T47D (cell line): ENCODE measurements at regions not wholly inside any gene's neighbourhood (a gene's known extent, or its start where the extent isn't known, plus 50 kb on each side); places are given as distances from the start of the nearest gene placed in this dataset.

ENCODE experiments used
- DNase-seq, 2 experiments: peaks; one replicate each; pipeline versions ENCODE4 v3.0.0 to v3.0.0-alpha.2; 2011 to 2012; ENCODE audit warnings: low read depth in 1 of 2, low spot score in 1 of 2
- JUND ChIP-seq: IDR thresholded peaks from 2 replicates; pipeline ENCODE4 v1.6.1; 2012; ENCODE audit warnings: low read depth
- in situ Hi-C: cut with HindIII; loops from 2 replicates; pipeline ENCODE4 v1.10.0; 2016; ENCODE audit warnings: low sequenced_read_pairs, low pct_unique_long_range_greater_than_20kb

DNA sequence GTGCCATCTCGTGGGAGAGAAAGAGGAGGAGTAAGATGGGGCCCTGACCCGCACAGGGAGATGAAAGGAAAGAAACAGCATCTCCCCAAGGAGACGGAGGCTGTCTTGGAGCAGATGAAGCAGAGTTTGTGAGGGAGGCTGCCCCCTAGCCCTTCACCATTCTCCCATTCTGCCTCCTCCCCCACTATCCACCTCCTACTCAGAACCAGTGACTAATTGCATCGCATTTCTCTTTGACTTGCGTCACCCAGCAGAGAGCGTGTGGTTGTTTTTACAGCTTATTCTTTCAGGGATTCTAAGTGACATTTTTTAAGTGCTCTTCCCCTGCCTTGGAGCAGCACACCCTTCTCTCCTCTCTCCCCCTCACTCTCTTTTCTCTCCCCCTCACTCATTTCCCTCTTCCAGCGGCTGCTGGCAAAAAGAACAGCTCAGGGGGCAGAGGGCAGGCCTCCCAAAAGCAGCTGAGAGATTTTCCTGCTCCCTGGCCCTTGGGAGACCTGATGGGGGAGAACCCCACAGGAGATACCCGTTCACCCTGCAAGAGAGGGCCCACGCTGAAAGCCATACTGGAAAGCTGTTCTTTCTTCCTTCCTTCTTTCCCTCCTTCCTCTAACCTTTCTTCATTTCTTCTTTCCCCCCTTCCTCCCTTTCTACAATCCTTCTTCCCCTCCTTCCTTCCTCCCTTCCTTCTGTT is 91.8 kb downstream of the MRPL46 start:
- DNase-seq, result no peak
- in situ Hi-C loops, result no loop called here
- no peak for TF ChIP-seq JUND

DNA sequence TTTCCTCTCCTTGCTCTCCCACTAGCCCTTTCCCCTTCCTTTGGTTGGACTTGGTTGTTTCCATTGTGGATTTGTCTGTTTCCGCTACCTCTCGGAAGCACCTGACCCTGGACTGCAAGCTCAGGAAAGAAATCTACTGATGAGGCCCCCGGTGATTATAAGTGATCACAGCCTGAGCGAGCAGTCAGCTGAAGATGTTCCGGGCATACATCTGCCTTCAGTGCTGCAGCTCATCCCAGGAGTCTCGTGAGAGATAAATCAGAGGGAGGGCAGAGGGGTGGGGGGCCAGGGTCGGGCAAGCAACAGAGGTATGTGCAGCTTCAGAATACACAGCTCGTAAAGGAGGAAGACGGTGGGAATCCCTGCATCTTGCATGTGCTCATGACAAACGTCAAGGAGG is 102.1 kb downstream of the MRPL46 start:
- no peak for DNase-seq
- TF ChIP-seq JUND, result no peak
- in situ Hi-C loops, result no loop called here

DNA sequence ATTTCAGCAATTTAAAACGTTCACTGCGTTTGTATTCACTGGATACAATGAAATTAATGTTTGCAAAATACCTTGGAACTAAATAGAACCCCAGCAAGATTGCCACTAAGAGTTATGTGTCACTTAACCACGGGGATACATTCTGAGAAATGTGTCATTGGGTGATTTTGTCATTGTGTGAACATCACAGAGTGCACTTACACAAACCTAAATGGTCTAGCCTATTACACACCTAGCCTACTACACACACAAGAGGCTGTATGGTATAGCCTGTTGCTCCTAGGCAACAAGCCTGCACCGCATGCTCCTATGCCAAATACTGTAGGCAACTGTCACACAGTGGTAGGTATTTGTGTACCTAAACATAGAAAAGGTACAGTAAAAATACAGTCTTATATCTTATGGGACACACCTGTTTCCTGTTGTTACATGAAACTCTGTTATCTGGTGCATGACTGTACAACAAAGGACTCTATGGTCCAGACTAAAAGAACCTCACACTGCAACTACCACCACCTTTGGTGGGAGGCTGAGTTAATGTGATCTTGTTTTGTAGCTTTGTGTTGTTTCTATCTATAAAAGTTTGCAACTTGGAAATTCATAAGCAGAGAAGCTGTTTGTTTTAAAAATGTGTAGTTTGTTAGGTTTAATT is 92.2 kb upstream of the NTRK3 start:
- no peak for TF ChIP-seq JUND
- in situ Hi-C loops, result no loop called here
- DNase-seq, result no peak

DNA sequence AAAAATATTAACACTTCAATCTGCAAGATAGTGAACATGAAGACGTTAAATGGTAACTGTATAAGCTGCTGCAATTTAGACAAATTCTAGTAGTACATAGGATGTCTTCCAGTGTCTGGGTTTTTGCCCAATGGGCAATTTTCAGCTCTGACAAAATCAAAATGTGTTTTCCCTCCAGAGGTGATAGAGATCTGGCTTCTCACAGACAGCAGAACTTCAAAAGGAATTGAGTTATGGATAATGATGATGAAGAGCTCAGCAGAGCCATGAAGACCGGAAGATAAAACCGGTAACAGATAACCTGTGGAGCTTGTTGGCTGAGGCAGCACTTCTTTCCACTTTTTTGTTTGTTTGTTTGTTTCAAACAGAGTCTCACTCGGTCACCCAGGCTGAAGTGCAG is 89.4 kb upstream of the NTRK3 start:
- DNase-seq, result no peak
- no peak for TF ChIP-seq JUND
- in situ Hi-C loops, result no loop called here

DNA sequence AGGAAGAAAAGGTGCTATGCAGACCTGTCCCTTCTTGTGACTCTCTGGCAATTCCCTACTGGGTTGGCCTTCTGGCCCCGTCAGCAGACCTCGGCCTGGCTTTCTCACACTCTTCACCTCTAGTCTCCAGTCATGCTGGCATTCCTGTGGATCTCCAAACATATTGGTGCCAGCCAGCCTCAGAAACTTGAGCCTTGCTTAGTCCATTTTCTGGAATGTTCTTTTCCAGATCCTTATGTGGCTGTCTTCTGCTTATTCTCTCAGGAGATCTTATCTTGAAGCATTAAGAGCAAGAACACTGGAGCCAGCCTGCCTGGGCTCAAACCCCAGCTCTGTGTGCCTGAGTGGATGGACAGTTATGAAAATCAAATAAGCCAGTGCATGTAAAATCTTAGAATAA is 88.2 kb upstream of the NTRK3 start:
- DNase-seq, result no peak
- in situ Hi-C loops, result no loop called here
- no peak for TF ChIP-seq JUND

DNA sequence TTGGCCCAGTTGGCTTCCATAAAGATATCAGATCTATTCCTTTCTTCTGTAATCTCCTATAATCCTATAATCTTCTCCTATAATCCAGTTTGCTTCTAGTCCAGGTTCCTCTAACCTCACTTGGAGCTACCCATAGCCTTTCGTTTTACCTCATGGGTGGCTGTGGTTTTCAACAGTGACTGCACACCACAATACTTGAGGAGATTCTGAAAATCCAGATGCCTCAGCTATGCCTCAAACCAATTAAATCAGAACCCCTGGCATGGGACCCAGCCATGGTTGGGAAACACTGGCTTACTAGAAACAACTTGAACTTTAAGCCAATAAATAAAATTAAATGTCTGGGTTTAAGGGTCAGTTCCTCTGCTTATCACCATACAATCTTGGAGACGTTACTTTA is 86.1 kb upstream of the NTRK3 start:
- TF ChIP-seq JUND, result no peak
- in situ Hi-C loops, result no loop called here
- DNase-seq, result no peak

DNA sequence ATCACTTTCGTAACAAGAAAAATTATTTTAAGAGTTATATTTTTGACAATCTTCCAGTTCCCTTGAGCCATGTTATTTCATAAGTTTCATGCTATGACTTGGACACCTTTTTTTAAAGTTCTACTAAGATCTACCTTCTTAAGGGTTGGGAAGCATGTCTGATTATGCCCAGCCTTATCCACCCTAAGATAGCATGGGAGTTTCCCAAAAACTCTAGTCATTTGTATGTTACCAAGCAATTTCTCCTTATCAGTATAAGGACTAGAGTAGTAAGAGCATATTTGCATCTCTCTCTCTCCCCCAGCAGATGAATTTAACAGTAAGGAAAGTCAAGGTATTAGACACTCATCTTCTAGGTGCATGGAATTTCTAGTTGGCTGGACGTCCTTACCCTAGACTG is 85.1 kb upstream of the NTRK3 start:
- DNase-seq, result no peak
- no peak for TF ChIP-seq JUND
- in situ Hi-C loops, result no loop called here

DNA sequence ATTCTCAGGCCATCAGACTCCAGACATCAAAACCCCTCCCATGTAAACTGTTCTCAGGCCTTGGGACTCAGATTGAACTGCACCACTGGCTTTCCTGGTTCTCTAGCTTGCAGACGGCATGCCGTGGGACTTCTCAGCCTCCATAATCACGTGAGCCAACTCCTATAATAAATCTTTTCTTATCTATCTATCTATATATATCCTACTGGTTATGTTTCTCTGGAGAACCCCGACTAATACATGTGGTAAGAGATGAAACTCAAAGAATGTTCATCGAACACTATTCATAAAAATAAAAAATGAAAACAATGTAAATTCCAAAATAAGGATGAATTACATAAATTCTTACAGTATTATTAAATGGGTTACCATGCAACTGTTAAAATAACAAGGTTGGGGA is 84.5 kb upstream of the NTRK3 start:
- DNase-seq, result no peak
- in situ Hi-C loops, result no loop called here
- TF ChIP-seq JUND, result no peak

DNA sequence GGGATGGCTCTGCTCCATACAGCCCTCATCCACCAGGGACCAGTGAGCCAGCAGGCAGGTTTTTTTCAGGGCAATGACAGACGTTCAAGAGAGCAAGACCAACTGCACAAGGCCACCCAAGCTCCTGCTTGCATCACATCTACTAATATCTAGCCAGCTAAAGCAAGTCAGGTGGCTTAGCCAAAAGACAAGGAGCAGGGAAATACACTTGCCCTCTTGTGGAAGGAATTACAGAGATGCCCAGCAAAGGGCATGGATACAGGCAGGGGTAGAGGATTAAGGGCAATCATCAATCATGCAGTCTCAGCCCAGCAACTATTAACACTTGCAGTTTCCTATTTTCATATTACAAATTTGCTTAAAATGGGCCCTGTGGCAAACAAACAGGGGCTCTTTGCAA is 81.5 kb upstream of the NTRK3 start:
- TF ChIP-seq JUND, result no peak
- in situ Hi-C loops, result no loop called here
- peak in 1 of 2 experiments; percentile 9 for DNase-seq

DNA sequence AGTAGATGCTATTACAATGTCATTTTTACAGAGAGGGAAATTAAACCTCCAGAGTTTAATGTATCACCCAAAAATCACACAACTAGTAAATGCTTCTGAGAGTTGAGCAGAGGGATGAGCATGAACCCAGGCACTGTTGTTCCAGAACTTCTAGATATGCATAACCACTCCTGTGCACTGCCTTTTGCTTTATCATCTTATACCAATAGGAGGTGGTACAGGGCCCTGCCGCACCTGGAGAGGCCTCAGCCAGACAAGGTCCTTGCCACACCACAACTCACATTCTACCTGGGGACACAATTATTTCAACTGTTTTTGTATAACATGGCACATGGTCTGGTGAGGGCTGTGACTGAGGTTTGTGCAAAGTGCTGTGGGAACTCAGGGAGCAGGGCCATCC is 78.5 kb upstream of the NTRK3 start:
- no peak for DNase-seq
- in situ Hi-C loops, result no loop called here

DNA sequence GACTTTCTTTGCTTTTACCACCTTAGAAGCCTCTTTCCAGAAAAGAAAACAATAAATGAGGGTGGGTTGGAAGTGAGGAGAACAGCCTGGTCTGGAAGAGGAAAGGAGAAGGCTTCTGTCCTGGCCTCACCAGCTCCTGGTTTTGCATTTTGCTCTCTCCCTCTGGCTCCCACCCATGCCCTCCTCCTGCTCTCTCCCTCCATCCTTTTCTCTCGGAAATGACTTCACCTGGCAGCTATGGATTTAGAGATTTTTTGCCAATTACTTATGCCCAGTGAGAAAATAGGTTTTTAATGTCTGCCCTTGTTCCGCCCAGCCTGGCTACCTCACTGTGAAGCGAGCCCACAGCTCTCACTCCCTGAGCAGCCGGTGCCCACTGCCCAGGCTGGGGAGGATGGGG is 77.9 kb upstream of the NTRK3 start:
- no peak for TF ChIP-seq JUND
- in situ Hi-C loops, result no loop called here
- DNase-seq, result no peak

More for the DNA sequence above, 78.5 kb upstream of the NTRK3 start:
- no peak for TF ChIP-seq JUND

DNA sequence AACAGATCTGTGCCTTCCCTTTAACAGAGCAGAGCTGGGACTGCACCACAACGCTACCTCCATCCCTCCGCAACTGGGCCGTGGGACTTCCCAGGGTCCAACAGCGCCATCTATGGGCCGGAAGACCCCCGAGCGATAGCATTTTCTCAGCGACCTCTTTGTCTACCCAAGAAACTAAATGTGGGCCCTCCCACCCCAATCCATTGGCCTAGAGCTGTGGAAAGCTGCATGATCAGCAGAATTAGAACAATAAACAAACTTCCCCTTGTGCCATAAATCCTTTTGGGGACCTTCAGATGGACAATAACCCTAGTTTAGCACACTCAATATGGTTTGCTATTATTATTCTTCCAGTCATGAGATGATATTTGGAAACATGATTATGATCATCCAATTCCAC is 74.8 kb upstream of the NTRK3 start:
- no peak for TF ChIP-seq JUND

DNA sequence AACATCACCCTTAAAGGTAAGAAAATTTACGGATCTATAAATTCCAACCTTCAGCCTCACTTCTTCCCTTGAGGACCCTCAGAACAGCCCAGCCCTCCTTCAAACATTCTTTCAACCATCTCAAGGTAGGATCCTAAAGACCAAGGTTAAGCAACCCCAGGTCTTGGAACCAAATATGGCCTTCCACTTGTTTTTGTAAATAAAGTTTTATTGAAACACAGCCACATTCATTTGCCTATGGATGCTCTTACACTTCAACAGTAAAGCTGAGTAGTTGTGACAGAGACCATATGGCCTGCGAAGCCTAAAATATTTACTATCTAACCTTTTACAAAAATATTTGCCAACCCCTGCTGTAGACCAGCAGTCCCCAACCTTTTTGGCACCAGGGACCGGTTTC is 70.4 kb upstream of the NTRK3 start:
- no peak for DNase-seq
- in situ Hi-C loops, result no loop called here
- TF ChIP-seq JUND, result no peak

More for the DNA sequence above, 74.8 kb upstream of the NTRK3 start:
- in situ Hi-C loops, result no loop called here
- peak; percentile 11 to 38 for DNase-seq

DNA sequence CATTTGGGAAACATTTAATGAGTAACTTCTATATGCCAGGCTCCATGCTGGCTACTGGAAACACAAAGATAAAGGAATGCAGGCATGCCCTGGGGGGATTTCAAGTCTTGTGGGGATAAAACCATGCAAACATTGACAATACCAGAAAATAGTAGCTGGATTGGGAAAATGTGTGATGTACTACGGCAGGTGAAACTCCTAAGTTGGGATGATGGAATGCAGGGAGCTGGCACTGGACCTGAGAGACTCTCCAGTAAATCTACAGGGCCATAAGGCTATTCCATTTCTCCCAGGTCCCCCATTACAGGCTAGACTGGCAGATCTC is 68.2 kb upstream of the NTRK3 start:
- in situ Hi-C loops, result no loop called here
- TF ChIP-seq JUND, result no peak
- no peak for DNase-seq
